ENCODE measurements at regions not wholly inside any gene's neighbourhood (a gene's known extent, or its start where the extent isn't known, plus 50 kb on each side); places are given as distances from the start of the nearest gene placed in this dataset.
A peak's percentile ranks its signal among the peaks of the same experiment; 100 is the strongest.

- H3K27me3 ChIP-seq (ENCODE audit: control insufficient read depth in 2 of 2, insufficient read depth in 2 of 2, low read length in 2 of 2), result peaks cover 0 to 37% of the 10 kb centered on the region in 2 experiments; a peak in 3 of 5 replicates
Observed at GRCh38 chr2:128690431-128690830, 371.8 kb upstream of the HS6ST1 start.

GRCh38 chr2:128690869-128691268 lies 372.2 kb upstream of the HS6ST1 start:
- no TSS peak for BruUV-seq (replicated peaks)
- POLR2A ChIA-PET, result no interaction called here
- WGBS (ENCODE audit: insufficient coverage, low coverage, missing lambda C conversion rate), result 2% methylated on average over 9 of the region's 9 CpGs
- FAIRE-seq (no peak), DNase-seq (ENCODE audit: extremely low read depth in 1 of 4, low spot score in 3 of 4) (no peak), ATAC-seq (no peak)
- CTCF ChIA-PET (ENCODE audit: low intra/inter-chr PET ratio), result no interaction called here
- Histone ChIP-seq H2AFZ (ENCODE audit: low read depth, low read length) (peak overlapping the region; percentile 54), H4K20me1 (replicated peaks; ENCODE audit: control insufficient read depth, insufficient read depth, low read length) (no peaks in the 10 kb centered on the region), H3K4me1 (replicated peaks in 1 of 2; ENCODE audit: control insufficient read depth in 2 of 2, insufficient read depth in 2 of 2, low read length in 2 of 2) (peaks cover 0 to 8% of the 10 kb centered on the region in 2 experiments; a peak in 1 of 5 replicates), H3K27me3 (ENCODE audit: control insufficient read depth in 2 of 2, insufficient read depth in 2 of 2, low read length in 2 of 2) (peaks cover 0 to 42% of the 10 kb centered on the region in 2 experiments; a peak in 3 of 5 replicates), H3K9me3 (replicated peaks; ENCODE audit: control insufficient read depth, insufficient read depth, low read depth, low read length) (no peaks in the 10 kb centered on the region), H3K4me2 (ENCODE audit: insufficient read depth, low read length) (peak overlapping the region; percentile 83), H3K9ac (ENCODE audit: insufficient read depth in 1 of 2, low read depth in 2 of 2, low read length in 2 of 2) (no peak overlapping the region), H3K36me3 (ENCODE audit: control insufficient read depth, insufficient read depth, low read length) (no peaks in the 10 kb centered on the region), H3K27ac (ENCODE audit: extremely low read depth, low read depth, low read length) (no peak overlapping the region), H3K9me1 (ENCODE audit: control insufficient read depth, insufficient read depth, low read length) (no peaks in the 10 kb centered on the region), H3K79me2 (ENCODE audit: control insufficient read depth, insufficient read depth, low read length) (no peaks in the 10 kb centered on the region), H3K4me3 (no peak overlapping the region; the same call in 1 of the 2 replicates)
- intact Hi-C loops (cut with micrococcal nuclease) (no loop called here), in situ Hi-C loops (cut with MboI) (no loop called here)
- TF ChIP-seq RCOR1 (IDR thresholded peaks at IDR 0.05; ENCODE audit: borderline replicate concordance in 1 of 2, low read depth in 2 of 2, low read length in 2 of 2) (no peak), SMAD4 (CRISPR knock-in tag; conservative IDR thresholded peaks at IDR 0.05) (no peak), NKRF (IDR thresholded peaks at IDR 0.05; ENCODE audit: borderline replicate concordance) (no peak), RERE (CRISPR knock-in tag; IDR thresholded peaks at IDR 0.05; ENCODE audit: borderline replicate concordance) (no peak), FOS (IDR thresholded peaks at IDR 0.05; ENCODE audit: extremely low read depth, insufficient read length) (no peak)

More at GRCh38 chr2:128690431-128690830, 371.8 kb upstream of the HS6ST1 start:
- H3K9ac ChIP-seq (ENCODE audit: insufficient read depth in 1 of 2, low read depth in 2 of 2, low read length in 2 of 2), result no peak overlapping the region
- DNase-seq (ENCODE audit: extremely low read depth in 1 of 4, low spot score in 3 of 4) (peak; percentile 61 to 81 (median 76)), ATAC-seq (peak; percentile 96), FAIRE-seq (no peak)
- no TSS peak for BruUV-seq (replicated peaks)
- in situ Hi-C loops (cut with MboI), result no loop called here
- no peaks in the 10 kb centered on the region for H3K9me1 ChIP-seq (ENCODE audit: control insufficient read depth, insufficient read depth, low read length)
- 0% methylated on average over 14 of the region's 14 CpGs for WGBS (ENCODE audit: insufficient coverage, low coverage, missing lambda C conversion rate)
- no peaks in the 10 kb centered on the region for H3K36me3 ChIP-seq (ENCODE audit: control insufficient read depth, insufficient read depth, low read length)
- intact Hi-C loops (cut with micrococcal nuclease), result no loop called here
- H3K27ac ChIP-seq (ENCODE audit: extremely low read depth, low read depth, low read length), result no peak overlapping the region
- POLR2A ChIA-PET, result no interaction called here
- H3K4me2 ChIP-seq (ENCODE audit: insufficient read depth, low read length), result peak overlapping the region; percentile 83
- CTCF ChIA-PET (ENCODE audit: low intra/inter-chr PET ratio), result no interaction called here
- no peaks in the 10 kb centered on the region for H4K20me1 ChIP-seq (replicated peaks; ENCODE audit: control insufficient read depth, insufficient read depth, low read length)
- TF ChIP-seq MAFF (IDR thresholded peaks at IDR 0.05; ENCODE audit: low read length) (no peak), ILK (tag; IDR thresholded peaks at IDR 0.05; ENCODE audit: borderline replicate concordance, low read depth) (no peak), MEIS2 (IDR thresholded peaks at IDR 0.05; ENCODE audit: partially characterized antibody) (peak; percentile 32), NRF1 (conservative IDR thresholded peaks at IDR 0.05 in 1 of 2, IDR thresholded peaks at IDR 0.05 in 1 of 2) (peak; percentile 90 to 91), FOXM1 (IDR thresholded peaks at IDR 0.05; ENCODE audit: low read depth) (no peak), FOXM1 (CRISPR knock-in tag; IDR thresholded peaks at IDR 0.05; ENCODE audit: low read depth) (no peak), E2F3 (CRISPR knock-in tag; IDR thresholded peaks at IDR 0.05) (no peak), ZFPM2 (CRISPR knock-in tag; IDR thresholded peaks at IDR 0.05) (no peak), ZSCAN32 (CRISPR knock-in tag; IDR thresholded peaks at IDR 0.05) (no peak)
- peak overlapping the region; percentile 25; the same call in 1 of the 2 replicates for H3K4me3 ChIP-seq
- H3K4me1 ChIP-seq (replicated peaks in 1 of 2; ENCODE audit: control insufficient read depth in 2 of 2, insufficient read depth in 2 of 2, low read length in 2 of 2), result peaks cover 0 to 8% of the 10 kb centered on the region in 2 experiments; a peak in 1 of 5 replicates
- no peaks in the 10 kb centered on the region for H3K79me2 ChIP-seq (ENCODE audit: control insufficient read depth, insufficient read depth, low read length)
- no peaks in the 10 kb centered on the region for H3K9me3 ChIP-seq (replicated peaks; ENCODE audit: control insufficient read depth, insufficient read depth, low read depth, low read length)
- H2AFZ ChIP-seq (ENCODE audit: low read depth, low read length), result peak overlapping the region; percentile 87
